SK-N-MC (cell line): ENCODE measurements at regions not wholly inside any gene's neighbourhood (a gene's known extent, or its start where the extent isn't known, plus 50 kb on each side); places are given as distances from the start of the nearest gene placed in this dataset.

ENCODE experiments used
- EZH2 ChIP-seq: fragments of 200-600 bp; sonication (generic); IDR thresholded peaks from one replicate; pipeline ENCODE4 v1.6.1; 2017; ENCODE audit warnings: antibody characterized with exemption
- POLR2AphosphoS5 ChIP-seq: IDR thresholded peaks from 2 replicates; pipeline ENCODE4 v1.6.1; 2012; ENCODE audit warnings: mild to moderate bottlenecking, low read depth, low read length, borderline replicate concordance

GRCh38 chr6:133108419-133108818 lies 132.7 kb upstream of the EYA4 start:
- no peak for TF ChIP-seq EZH2
- peak; percentile 35; the same call in 1 of the 2 replicates for TF ChIP-seq POLR2AphosphoS5
